Stimulated activated CD8-positive, alpha-beta memory T cell treated with anti-CD3 and anti-CD28 coated beads, Interleukin-2, amount 100 ng/mL, for 1 hour (primary cell): ENCODE measurements at regions not wholly inside any gene's neighbourhood (a gene's known extent, or its start where the extent isn't known, plus 50 kb on each side); places are given as distances from the start of the nearest gene placed in this dataset.

ENCODE experiments used
- DNase-seq, 2 donors: peaks; one replicate each; pipeline ENCODE4 v3.0.0-alpha.2; 2020; ENCODE audit warnings: low read depth in 2 of 2

DNA sequence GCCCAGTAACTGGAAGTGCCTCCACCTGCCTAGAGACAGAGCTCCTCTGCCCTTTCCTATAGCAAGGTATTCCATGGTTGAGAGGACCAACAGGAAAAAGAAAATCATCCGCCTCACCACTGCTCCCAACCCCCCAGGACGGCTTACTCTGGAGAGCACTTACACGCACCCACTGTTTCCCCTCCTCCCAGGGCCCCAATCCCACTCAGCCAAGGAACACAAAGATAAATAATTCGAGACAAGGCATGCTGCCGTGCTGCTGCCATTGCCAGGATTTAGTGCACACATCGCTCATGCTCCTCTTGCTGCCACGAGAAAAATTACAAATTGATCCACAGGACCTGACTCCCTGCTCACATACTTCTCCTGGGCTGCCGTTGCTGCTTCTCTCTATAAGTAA is 516.6 kb downstream of the BUD13 start:
- DNase-seq: no peak

DNA sequence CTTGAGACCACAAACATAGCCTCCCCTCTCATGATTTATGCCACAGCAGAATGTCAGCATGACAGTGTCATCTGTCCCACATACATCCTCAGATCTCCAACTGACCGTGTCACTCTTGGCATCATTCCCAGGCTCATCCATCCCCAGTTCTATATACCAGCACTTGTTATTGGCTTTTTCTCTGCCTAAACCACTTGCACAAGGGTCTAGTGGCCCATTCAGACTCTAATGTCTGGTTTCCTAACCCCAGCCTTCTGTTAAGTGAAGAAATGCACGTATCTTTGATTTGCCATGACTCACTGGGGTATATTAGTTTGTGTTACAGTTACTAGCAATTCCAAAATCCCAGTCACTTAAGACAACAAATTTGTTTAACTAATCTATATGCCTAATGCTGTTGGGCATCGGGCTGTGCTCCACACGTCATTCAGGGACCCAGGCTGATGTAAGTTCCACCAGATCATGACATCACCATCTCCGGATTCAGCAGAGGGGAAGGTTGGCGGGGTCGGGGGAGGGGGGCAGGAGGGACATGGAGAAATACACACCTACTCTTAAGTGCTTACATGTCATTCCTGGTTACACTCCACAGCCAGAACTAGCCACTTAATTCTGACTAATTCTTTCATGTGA is 517.4 kb downstream of the BUD13 start:
- DNase-seq: no peak

DNA sequence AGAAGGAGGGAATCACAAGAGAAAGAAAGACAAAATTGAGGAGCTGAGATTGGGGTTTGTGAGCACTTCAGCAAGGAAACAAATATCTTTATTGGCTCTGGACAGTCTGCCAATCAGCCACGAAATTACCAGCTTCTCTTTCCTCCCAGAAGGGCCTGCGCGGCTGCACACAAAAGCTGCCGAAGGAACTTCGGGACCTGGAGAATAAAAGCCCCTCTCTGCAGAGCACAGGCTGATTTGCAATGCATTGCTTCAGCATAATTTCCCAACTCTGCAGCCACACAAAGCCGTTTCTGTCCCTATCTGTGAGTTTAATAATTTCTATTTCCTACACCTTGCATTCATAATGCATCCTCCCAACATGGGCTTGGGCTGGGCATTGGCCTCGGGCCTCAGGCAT is 522.6 kb downstream of the BUD13 start:
- no peak for DNase-seq

DNA sequence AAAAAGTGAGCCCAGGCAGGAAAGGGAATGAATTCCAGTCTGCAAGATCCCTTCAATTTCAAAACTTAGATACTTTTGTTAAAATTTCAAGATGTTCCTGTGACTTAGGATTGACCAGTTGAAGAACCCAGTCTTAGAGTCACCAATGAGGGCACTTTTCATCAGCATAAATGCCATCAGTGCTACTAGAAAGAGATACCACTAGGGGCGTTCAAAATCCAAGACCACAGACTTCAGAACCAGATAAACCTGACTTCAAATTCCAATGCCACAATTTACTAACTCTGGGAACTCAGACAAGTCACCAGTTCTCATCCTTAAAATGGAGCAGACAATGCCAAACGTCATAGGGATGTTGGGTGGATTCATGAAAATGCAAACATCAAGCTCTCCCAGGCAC is 523.2 kb downstream of the BUD13 start:
- no peak for DNase-seq

DNA sequence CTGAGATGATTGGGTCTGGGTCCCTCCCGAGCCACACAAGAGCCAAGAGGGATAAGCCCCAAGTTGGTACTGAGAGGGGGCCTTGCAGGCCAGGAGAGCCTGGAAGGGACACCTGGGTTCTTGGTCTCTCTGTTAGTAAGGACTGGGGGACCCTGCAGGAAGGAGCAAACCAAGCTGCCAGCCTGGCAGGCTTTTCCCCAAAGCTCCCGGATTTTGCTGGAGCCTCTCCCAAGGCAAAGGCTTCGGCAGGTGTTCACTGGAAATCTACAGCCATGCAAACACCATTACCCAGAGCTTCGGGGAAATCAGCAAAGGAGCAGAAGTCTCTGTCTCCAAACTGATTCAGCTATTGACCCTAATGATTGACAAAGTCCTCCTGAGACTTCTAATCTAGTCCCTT is 527.9 kb downstream of the BUD13 start:
- DNase-seq: no peak

DNA sequence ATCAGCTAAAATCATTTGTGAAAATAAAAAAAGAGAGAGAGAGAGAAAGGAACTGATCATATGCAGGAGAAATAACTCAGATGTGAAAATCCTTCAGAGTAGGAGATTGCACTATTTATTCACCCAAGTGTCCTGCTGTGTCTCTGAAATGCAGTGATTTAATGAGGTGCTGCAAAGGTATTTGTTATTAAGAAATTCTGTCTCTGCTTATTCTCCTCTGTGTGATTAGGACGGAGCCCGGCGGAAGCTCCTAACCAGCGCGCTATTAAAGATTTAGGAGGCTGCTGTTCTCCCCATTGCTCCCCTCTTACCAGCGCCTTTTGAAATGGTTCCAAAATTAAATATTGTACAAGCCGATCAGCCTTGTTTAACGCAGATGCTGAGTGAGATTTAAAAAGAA is 528.3 kb downstream of the BUD13 start:
- no peak for DNase-seq

DNA sequence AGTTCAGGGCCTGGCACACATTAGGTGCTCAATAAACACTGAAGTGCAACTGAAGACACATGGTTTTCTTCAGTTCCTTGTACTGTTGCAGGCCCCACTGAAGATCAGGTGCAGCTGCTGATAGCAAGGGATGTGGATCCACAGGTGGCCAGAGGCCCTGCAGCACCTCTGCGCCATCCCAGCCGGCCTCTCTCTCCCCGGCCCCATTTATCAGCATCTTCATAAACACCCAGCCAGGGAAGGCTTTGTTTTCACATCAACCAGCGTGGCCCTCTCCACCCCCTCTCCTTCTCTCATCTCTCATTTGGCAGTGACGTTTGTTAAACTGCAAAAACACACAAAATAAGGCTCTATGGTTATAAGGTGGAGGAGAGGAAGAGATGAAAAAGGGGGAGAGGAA is 528.8 kb downstream of the BUD13 start:
- DNase-seq: no peak

DNA sequence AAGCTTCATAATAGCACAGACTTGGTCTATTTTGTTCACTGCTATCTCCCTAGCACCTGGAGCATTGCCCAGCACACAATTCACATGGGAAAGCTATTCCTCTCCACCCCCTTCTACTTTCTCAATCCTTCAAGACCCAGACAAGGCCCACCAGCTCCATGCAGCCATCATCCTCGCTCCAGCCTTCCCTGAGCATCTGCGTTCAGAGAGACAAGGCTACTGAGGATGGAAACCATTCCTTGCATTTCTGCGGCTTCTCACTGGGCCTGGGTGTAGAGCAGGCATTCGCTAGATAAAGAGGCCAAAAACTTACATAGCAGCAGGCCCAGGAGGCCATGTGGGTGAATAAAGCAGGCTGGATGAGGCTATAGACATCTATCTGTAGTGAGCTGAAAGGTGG is 530.8 kb downstream of the BUD13 start:
- no peak for DNase-seq

DNA sequence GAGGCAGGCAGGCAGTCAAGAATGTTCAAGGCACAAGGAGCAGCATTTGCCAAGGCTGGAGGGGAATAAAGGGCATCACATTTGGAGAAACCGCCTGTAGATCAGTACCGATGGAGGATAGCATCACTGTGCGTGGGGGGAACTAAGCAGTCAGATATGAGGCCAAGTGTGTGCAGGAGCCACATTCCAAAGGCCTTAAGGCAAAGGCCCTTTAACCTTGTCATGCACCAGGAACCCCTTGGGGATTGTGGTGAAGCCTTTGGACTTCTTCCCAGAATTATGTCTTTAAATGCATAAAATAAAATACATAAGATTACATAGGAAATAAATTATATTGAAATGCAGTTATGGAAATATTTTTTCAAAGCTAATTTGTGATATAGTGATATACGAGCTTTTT is 532.1 kb downstream of the BUD13 start:
- DNase-seq: no peak

DNA sequence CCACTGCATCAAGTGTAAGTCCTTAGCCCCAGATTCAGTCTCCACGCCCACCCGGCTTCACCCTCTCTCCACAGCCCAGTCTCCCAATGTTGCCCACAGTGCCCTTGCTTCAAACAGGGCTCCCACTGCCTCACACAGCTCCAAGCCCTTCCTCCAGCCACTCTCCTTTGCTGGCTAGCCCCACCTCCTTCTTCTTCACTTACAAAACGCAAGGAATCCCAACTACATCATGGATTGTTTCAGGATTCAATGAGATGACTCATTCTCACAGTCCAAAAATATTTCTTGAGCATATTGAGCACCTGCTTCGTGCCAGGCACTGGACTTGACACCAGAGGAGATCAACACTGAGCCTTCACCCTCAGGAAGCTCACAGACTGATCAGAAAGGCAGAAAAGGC is 533.5 kb downstream of the BUD13 start:
- DNase-seq: no peak

DNA sequence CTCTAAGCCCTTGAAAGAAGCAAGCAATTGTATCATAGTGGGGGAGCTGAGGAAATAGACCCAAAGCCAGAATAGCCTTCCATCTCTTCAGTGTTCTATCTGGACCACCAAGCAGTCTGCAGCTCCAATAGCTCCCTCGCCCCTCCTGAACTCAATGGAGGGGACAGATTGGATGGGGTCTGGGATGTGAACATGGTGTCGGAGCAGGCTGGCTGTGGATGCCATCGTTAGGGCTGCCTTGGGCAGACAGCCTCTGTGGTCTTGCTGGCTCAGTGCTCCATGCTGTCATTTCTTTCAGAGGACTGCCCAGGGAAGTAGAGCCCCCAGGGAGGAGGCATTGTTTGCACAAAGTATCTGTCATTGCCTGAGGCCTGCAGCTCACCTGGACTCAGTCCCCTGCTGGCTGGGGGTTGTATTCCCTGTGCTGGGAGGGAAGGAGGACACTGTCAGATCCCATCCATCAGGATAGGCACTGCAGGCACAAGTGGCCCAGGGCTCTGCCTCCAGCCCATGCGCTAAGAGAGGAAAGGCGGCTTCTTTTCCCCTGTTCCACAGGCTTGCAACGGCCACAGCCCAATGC is 537.7 kb downstream of the BUD13 start:
- no peak for DNase-seq

DNA sequence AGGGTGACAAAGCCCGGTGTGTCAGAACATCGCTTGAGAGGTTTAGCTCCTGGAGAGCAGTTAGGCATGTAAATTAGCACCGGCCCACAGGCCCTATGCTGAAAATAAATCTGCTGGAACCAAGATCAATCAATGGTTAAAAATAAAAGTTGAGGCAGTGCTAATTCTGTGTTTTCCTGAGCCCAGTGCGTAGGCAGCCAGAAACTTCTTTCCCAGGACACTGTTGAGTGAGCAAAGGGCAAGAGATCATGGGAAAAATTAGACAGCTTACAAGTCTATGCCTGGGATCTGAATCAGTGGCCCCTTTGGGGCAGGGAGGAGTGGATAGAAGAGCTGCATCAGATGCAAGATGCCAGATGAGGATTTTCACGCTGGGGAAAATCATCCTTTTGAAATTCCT is 539.2 kb downstream of the BUD13 start:
- no peak for DNase-seq

DNA sequence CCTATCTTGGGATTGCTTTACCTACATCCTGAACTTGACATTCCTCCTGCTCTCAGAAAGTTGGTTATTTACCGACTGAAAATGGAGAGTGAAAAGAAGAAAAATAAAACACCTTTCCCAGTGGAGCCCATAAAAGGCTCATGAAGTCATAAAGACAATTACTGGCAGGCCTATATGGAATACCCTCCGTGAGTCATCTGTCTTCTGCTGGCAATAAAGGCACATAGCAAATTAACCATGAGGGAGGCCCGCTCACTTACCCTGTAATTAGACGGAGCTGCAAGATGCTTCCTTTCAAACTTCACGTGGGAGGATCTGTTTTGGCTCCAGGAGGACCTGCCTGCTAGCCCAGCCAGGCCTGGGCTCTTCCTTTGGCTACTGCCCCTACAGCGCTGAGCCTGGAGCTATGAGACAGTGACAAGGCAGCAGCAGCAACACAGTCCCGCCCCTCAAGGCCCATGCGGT is 540.4 kb downstream of the BUD13 start:
- no peak for DNase-seq

DNA sequence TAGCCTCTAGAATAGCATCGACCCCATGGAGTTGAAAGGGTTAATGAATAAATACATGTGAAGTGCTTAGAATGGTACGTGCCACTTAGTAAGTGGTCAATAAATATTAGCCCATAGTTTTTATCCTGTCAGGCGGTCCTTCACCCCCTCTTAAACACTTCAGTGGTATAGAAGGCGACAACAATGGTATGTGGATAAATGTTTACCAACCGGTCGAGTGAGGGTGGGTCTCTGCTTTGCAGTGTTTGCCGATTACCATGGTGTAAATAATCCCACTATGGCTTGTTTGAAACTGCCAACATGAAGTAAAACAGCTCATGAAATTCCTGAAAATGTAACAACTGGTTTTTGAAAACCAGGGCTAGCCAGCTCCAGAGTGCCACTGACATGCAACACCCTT is 541.2 kb downstream of the BUD13 start:
- DNase-seq: no peak

DNA sequence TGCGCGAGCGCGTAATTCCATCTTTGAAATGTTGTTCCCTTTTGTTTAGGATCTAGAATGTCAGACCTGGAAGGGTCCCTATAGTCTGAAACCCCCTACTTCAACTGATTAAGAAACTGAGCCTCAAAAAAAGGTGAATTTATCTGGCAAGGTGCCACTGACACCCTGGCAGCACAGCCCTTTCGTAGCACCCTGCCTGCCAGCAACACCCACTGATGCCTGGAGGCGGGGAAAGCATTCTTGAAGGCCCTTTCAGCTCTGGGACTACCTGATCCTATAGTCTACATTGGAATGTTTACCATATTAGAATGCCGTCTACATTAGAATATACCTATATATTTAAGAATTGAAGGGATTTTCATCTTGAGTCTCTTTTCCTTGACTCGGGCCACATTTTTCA is 542.3 kb downstream of the BUD13 start:
- DNase-seq: no peak

DNA sequence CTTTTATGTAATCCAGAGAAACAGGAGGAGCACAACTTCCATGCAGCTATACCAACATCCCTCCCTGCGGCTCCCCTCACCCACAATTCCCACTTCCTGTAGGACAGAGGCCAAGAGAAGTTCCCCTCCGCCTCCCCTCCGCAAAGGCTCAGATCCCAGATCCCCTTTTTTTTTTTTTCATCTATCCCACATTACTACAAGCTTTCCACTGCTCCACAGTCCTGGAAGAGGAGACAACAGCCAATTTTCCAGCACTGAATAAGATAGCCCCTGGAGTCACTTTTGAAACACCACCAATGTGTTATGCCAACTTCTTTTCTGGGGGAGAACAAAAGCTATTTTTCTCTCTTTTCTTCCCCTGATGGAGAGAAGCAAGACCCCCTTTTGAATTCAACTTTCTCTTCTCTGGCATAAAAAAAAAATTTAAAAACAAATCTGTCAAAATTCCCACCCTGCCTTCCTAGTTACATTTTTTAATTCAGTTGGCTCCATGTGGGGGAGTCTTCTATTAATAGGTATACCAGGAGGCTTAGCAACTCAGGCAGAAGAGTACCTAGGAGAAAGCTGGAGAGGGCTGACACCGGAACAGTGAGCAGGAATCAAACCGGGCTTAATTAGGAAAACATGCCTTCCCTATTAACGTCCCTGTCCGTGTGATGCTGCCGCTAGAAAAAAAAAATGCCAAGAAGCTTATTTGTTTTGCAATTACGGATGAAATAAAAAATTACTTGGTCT is 543.4 kb downstream of the BUD13 start:
- DNase-seq: no peak

DNA sequence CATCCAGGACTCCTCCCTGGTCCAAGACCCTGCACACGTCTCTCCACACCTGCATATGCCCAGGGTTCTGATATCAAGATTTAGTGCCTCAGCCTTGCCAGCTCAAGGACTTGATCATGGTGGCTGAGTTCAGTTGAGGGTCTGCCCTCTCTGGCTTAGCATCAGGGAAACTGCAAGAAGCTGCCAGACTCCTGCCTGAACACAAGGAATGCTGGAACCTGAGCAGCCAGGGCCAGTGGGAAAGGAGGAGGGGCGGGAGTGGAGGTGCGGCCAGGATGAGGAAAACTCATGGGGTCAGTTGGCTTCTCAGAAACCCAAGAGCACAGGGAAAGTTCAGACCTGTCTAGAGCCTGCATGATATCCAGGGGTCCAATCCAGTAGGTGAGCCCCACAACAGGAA is 546.1 kb downstream of the BUD13 start:
- no peak for DNase-seq

DNA sequence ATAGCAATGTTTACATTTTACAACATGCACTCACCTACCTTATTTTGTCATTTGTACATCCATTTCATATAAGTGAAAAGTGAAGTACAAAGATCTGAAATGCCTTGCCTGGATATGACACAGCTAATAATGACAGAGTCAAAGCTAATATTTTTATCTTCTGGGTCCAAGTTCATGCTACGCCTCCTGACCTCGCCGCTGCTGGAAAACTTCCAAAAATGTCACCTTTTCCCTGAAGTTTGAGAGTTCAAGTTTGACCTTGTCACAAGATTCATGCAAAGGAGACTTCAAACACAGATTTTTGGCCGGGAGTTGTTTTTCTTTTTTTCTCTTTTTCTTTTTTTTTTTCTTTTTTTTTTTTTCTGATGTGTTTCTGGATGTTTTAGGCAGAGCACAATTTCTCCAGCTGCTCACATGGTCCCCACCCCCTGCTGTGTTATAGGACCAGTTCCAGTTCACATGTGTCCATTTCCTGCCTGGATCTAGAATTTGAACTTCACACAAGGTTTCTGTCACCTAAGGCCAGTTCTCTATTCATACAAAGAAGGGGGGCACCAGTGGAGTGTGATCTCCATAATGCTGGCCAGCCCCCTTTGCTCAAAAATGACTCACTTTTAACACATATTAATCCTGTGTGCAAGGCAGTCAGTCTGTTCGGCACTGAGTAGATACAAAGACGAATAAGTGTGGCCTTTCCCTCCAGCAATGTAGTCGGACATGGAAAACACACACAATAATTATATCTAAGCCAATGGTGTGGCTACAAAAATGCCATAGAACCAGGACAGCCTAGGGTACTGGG is 546.8 kb downstream of the BUD13 start:
- DNase-seq: no peak

DNA sequence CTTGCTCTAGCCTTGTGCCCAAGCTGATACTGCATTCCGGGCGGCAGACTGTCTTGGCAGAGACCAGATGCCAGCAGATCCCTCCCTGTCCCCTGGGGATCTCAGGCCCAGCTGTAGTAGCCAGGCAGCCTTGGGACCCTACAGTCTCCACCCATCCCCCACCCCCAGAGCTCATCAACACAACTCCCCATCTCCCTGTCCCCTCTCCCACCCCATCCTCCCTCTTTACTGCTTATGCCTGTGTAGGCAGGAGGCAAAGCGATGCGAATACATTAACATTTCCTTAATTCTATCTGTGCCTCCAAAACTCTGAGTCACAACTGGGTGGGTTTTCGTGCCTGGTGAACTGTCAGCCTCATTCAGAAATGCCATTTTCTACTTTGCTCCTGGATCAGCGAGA is 547.6 kb downstream of the BUD13 start:
- no peak for DNase-seq

DNA sequence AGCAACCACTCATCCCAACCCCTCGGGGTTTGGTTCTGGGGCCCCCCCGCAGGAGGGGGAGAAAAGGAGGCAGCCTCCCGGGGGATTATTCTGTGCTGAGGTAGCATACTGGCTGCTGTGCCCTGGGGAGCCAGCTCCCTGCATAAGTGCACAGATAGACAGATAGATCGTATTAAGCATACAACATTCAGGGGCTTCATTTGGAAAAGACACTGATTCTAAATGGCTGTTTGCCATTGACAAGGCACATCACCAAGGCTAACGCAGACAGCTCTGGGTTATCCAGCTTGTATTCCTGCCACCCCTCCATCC is 547.9 kb downstream of the BUD13 start:
- DNase-seq: no peak

DNA sequence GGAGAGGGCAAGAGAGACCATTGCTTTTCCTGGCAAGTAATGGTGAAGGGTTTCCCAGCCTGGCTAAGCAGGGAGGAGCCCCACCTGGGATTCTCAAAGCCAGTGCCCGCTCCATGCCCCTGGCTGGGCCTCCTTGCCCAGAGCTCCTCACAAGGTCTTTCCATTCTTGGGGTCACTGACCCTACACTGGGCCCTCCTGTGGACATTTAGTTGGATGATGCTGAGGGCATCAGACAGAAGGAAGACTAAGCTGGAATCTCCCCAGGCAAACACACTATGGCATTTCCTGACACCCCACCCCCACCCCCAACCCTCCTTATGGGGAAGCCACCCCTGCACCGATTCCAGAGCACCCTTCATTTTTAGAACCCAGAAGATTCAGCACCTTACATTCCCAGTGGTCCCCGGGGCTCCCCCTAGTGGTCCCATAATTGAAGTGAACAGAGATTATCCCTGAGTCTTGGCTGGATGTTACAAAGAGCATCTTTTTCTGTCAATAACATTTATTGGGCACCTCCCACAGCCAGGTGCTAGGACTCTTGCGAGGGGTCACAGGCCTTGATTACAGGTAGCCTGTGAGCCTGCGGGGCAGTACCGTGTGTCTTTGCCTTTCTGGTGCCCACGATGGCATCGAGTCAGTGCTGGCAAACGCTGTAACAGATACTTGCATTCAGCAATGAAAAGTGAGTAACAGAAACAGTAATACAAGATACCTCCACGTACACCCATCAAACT is 548.5 kb downstream of the BUD13 start:
- DNase-seq: peak in 1 of 2 donors; percentile 7

DNA sequence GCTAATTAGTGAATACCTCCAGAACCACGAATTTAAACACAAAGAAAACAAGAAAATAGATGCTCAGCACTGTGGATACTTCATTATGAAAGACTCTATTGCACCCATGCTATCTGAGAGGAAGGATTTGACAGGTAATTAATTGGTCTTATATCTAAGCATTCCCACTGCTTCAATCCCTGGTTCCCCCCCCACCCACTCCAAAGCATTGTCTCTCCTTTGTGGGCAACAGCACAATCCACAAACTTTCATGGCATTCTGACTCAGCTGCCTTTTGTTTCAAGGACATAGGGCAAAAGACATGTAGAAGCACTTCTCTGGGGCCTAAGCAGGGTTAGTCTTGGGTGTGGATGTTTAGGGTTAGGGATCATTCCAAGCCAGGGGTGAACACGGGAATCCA is 551.4 kb downstream of the BUD13 start:
- no peak for DNase-seq
